Limb (tissue), 2 donors: ENCODE measurements at regions not wholly inside any gene's neighbourhood (a gene's known extent, or its start where the extent isn't known, plus 50 kb on each side); places are given as distances from the start of the nearest gene placed in this dataset.
"Not testable (repeated sequence)": the region's sequence is repeated elsewhere in the genome, so short reads cannot be mapped to it uniquely, and the experiment has no call there.

Source experiments
- DNase-seq, 2 donors: peaks; one replicate each; pipeline ENCODE4 v3.0.0-alpha.2; 2016; ENCODE audit errors: extremely low spot score in 2 of 2

DNA sequence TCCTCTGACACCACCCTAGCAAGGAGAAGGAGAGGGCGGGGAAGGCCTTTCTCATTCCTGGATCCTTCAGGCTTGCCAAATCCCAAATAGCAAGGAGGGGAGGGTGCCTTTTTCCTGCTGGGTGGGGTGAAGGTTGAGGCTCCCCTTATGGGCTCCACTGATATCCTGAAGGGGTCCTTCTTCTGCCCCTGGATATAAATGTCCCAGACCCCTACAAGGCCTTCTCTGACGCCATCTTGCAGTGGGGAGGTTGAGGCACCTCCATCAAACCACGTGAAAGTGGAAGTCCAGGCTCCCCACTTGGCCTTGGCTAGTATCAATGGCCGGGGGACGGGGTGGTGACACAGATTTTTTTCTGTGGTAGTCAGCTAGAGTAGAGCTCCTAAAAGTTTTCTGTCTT lies 371.3 kb downstream of the GLRX3 start:
- DNase-seq: no peak

DNA sequence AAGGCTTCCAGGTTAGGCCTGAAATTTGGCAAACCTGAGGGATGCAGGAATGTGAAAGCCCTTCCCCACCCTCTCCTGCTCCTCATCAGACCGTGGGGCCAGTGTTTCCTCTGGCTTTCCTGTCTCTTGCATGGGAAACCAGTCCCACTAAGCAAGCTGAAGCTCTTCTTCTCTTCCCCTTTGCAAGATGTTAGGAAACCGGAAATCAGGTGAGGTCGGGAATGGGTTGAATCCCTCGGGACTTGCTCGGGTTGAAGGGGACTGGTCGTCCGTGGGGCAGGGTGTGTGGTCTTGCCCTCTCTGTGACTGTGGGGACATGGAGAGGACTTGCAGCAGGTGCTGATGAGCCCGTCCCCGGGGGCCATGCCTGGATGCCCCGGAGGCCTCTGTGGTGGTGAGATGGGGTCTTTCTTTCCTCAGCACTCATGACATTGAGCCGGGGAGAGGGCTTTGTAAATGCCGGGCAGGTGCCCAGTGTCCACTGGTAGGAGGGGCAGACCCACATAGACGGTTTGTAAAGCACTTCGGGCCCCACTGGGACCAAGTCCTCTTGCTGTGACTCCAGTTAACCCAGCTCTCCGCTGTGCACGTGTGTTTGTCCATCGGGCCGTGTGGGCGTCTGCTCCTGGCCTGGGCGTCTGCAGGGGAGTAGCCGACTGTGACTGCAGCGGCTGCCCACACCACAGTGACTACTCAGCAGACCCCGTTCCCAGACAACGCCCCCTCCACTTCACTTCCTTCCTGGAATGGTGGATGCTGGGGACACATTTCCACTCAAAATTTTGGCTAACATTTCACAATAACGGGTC lies 373.9 kb downstream of the GLRX3 start:
- no peak for DNase-seq

DNA sequence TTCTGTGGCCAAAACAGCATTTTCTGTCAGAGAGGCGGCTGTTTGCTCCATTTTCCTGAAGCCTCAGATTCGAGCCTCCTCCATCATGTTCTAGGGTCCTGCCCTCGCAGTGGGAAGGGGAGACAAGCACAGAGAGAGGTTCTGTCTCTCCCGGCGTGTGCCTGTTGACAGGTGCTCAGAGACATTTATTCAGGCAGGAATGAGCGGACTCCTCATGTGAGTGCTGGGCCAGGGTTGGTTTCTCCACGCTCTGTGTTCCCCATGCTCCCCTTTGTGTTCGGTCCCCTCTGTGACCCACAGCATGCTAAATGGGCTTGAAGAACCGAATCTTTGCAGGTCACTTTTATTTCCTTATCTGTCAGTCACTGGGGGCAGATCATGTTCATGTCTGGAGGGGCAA lies 374.6 kb downstream of the GLRX3 start:
- DNase-seq: no peak

DNA sequence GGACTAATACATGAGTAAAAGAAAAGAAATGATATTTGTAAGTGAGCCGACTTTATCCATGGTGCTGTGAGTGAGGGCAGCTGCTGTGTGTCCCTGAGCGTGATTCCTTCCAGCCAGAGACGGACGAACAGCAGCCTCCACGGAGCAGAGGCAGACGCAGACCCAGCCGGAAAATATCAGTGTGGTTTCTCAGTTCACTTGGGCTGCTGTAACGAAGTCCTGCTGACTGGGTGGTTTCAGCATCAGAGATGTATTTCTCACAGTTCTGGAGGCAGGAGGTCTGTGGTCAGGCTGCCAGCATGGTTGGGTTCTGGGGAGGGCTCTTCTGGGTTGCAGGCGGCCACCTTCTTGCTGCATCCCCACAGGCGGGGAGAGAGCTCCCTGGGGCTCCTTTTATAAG lies 375.6 kb downstream of the GLRX3 start:
- no peak for DNase-seq

DNA sequence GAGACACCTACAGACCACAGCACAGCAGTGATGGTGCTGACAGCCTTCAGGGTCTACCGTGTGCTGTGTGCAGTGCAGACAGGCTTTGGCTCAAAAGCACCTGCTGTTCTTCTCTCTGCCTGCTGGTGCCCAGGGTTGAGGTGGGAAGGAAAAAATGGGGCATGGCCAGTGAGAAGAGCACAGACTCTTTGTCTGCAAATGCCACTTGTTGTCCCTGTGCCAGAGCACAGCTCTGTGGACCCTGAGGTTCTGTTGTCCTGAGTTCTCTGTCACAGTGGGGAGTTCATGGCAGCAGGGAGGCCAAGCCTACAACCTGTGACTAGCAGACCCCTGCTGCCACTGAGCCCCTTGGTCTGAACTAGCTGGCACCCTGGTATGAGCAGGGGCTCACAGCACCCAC lies 376.7 kb downstream of the GLRX3 start:
- DNase-seq: no peak

DNA sequence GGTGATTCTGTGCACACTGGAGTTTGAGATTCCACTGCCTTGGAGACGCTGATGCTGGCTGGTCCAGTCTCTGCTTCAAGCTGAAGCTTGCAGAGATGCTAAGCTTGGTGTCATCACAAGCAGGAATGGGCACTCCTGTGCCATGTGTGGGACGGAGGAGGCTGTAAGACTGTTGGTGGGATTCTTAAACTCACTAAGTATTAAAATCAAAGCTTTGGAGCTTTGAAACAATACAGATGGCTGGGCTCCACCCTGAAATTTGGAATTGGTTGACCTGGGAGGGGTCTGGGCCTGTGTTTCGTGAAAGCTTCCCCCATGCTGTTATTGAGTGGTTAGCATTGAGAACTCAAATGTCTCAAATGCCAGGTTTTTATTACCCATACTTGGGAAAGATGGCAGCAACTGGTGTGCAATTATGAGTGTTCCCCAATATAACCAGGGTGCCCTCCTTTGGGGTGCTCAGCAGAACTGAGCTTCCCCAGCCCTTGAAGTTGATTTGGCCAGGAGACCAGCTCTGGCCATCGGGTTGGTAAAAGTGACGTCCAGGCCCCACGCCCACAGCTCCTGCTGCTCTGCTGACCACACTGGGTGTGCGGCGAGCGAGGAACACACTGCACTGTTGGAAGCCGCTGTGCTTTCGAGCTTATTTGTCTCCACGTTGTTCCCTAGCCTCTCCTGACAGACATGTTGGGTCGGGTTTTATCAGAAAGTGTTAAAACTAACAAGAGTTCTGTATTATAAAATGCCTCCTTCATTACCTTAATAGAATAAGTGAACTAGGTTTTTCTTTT lies 377.7 kb downstream of the GLRX3 start:
- no peak for DNase-seq

DNA sequence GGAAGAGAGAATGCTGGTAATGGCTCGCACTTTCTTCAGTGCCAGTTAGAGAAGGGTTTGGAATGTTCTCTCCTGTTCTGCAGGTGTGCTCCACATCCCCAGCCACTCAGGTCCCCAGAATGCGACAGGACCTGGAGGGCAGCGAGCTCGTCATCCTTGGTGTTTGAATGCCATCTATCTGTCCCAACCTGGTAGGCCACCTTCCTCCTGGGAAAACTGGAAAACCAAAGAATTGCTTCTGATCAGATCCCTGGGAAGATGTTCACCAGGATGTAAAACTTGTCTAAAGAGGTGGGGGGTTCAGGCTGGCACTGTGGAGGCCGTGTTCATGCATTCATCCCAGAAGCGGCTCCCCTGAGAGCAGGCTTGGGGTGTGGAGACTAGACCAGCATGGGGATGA lies 379.5 kb downstream of the GLRX3 start:
- no peak for DNase-seq

DNA sequence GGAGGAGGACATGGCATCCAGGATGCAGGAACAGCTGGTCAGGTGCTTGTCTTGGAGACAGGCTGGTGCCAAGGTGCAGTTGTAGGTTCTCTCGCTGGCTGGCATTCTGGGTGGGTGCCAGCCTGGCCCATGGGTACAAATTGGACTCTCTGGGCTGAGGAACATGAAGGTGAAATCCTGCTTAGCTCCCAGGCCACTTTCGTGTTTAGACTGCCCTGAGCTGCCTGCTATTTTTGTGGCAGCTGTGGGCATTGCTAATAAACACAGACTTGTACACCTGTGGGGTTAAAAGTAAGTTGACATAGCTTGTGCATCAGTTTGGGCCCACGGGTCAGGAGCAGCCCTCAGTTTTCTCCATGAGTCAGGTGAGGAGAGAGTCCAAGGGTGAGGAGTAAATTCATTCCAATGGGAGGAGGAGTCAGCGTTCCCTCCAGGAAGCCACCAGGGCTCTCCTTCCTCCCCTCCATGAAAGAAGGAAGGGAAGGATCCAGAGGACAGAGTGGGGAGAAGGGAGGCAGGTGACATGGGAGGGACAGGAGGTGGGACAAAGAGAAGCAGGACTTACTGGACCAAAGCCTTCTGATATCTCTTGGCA lies 380.0 kb downstream of the GLRX3 start:
- no peak for DNase-seq

DNA sequence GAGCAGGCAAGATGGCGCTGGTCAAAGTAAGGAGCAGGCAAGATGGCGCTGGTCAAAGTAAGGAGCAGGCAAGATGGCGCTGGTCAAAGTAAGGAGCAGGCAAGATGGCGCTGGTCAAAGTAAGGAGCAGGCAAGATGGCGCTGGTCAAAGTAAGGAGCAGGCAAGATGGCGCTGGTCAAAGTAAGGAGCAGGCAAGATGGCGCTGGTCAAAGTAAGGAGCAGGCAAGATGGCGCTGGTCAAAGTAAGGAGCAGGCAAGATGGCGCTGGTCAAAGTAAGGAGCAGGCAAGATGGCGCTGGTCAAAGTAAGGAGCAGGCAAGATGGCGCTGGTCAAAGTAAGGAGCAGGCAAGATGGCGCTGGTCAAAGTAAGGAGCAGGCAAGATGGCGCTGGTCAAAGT lies 382.7 kb downstream of the GLRX3 start:
- DNase-seq: not testable (repeated sequence)

DNA sequence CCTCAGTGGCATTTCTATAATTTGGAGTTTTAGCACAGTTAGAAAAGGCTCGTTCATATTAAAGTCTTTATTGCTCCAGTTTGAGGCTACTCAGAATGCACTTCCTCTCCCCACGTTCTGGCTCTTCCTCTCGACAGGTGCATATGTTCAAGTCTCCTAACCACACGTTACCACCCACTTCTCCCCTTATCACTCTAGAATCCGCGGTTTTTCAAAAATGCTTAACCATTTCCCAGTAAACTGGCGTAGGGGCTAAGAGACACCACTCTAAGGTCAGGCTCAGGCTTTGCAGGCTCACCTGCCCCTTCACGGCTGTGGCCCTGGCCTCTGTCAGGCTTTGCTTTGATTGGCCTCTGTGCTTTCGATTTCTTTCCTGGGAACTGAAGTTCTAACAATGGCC lies 383.6 kb downstream of the GLRX3 start:
- no peak for DNase-seq

DNA sequence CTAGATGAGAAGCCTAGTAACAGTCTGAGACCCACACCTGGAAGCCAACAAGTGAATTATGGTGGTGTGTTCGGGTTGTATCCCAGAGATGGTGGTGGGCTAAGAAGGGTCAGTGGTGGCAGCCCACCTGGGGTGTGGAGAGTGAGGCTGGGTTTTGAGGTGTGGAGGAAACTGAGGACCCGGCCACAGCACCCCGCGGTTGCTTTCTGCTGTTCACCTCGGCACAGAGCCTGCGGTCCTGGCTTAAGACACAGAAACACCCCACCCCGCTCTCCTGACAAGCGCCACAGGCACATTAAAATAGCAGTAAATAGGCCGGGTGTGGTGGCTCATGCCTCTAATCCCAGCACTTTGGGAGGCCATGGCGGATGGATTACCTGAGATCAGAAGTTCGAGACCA lies 395.1 kb downstream of the GLRX3 start:
- no peak for DNase-seq

DNA sequence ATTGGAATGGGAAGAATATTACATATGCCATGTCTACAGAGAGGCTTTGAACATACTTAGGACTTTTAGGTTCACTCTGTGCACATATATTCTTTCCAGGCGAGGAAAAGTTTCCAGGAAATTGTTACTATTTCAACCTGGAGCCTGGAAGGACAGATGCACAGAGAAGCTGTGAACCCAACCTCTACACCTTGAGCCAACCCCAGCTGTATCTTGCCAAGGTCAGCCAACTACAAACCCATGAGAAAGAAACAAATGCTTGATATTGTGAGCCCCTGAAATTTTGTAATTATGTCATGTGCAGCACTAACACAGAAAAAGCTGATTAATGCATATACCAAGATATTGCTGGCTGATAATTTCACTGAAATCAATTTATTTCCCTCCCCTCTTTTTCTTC lies 404.9 kb downstream of the GLRX3 start:
- DNase-seq: no peak

DNA sequence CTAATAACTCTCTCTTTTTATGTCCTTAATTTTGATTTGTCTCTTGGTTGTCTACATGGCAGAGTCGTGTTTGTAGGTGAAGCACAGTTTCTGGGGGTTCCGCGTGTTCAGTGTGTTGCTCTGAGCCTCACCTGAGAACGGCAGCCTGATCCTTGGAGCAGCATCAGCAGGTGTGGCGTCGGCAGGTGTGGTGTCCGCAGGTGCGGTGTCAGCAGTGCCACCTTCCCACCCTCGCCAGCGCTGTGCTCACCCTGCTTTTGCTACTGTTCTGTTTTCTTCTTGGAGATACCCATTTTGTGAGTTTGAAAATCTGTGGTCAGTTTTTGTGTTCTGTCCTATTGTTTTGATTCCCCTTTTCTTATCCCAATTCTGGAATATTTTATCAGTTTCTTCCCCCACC lies 406.6 kb downstream of the GLRX3 start:
- DNase-seq: no peak

DNA sequence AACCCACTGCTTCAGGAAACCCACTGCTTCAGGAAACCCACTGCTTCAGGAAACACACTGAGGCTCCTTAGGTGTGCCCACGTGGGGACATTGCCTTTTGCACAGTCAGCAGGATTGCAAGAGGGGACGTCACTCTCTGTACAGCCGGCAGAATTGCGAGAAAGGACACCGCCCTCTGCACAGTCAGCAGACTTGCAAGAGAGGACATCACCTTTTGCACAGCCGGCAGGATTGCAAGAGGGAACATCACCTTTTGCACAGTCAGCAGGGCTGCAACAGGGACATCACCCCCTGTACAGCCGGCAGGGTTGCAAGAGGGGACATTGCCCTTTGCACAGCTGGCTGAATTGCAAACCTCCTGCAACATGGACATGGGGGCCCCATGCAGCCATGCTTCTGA lies 407.6 kb downstream of the GLRX3 start:
- no peak for DNase-seq

DNA sequence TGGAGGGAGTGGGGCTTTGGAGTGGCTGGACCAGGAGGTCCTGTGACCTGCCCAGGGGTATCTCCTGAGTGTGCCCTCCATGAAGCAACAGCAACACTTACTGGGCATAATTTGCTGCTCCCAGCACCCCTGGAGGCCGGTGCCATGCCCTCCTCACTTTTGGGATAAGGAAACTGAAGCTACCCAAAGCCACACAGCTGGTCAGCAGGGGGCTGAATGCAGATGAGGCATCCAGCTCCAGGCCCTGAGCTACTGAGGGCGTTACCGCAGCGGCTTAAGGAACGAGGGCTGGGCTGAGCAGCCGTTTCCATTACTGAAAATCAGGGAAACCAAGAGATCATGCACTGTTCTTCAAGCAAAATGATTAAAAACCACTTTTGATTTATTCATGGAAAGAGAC lies 408.9 kb downstream of the GLRX3 start:
- no peak for DNase-seq

DNA sequence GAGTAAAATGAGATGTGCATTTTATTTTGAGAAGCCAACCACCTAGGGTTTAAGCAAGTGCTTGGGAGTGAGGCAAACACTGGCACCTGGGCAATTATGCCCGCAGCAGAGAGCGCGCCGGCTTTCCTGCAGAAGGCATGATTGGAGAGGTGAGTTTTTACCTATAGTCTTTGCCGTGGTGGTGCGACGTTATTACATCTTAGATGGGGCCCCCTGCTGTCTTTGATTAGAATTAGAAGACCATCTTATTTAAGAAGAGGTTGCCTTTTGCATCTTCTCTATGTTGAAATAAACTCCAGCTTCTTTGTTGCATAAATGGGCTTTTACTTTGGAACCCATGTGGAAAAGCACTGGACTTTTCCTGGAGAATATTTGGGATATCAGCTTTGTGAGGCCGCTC lies 409.5 kb downstream of the GLRX3 start:
- DNase-seq: no peak

DNA sequence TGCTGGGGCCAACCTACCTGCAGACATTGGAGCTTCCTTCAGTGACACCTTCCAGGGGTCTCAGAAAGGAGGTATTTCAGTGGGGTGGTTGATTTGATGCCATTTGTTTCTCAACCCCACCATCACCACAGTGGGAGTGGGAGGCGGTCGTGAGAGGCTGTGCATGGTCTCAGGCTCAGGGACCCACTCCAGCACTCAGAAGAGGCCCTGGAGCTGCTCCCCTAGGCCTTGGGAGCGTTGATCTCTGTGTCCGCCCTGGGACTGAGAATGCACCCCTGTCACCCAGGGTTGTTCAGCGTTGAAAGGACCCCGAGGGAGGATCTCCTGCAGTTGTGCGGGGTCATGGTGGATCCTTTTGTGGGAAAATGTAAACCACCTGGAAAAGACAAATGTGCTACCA lies 410.6 kb downstream of the GLRX3 start:
- DNase-seq: no peak

DNA sequence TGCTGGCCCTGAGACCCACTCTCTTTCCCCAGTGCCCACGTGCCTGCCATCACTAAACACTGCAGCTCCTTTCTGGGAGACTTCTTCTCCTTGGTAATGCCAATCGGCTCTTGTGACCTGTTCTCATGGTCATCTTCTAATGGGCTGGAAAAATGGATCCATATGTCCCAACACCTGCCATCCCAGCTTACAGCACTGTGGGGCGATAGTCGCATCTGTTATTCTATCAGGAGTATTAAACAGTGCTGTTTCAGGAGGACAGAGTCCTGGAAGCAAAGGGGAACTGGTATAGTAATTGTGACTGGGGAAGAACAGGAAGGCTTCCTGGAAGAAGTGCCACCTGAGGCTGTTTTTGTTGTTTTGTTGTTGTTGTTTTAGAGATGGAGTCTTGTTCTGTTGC lies 411.2 kb downstream of the GLRX3 start:
- DNase-seq: no peak

DNA sequence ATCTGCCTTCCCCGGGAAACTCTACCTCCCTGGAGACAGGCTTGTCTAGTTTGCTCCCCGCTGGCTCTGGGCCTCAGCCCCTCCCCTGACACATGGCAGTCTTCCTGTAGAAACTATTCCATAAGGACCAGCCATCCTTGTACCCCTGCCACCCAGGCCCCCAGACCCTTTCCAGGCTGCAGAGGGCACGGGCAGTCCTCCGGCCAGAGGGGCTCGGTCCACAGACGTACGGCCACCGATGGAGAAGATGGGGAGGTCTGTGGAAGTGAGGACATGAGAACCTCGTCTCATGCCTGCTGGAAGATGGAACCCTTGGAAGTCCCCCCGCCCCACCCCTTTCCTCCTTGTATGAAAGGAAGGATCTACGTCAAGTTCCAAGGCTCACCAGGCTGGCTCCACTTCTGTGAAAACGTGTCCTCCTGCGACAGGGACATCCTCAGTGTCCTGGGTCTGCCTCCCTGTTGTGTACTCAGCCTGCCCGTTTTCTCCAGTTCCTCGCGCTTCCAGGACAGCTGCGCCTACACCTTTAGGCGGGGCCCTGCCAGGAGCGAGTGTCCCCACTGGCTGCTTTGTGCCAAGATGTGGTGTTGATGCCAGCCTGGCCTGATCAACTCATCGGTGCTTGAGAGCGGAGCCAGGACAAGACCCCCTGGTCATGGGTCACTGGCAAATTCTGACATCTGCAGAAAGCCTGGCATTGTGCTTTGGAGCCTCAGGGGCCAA lies 414.9 kb downstream of the GLRX3 start:
- no peak for DNase-seq

DNA sequence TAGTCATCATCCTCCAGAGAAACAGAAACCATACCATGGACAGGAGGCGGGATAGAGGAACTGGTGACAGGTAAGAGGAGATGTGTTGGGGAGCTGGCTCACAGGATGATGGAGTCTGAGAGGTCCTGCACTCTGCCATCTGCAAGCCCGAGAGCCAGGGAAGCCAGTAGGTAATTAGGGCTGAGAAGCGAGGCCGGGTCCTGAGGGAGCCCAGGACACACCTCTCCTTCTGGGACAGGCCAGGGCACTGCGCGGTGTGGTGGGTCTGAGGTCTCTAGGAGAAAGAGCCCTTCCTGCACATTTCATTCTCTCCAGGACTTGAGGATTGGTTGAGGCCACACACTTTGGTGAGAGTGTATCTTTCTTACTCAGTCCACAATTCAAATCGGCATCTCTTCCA lies 415.5 kb downstream of the GLRX3 start:
- no peak for DNase-seq

DNA sequence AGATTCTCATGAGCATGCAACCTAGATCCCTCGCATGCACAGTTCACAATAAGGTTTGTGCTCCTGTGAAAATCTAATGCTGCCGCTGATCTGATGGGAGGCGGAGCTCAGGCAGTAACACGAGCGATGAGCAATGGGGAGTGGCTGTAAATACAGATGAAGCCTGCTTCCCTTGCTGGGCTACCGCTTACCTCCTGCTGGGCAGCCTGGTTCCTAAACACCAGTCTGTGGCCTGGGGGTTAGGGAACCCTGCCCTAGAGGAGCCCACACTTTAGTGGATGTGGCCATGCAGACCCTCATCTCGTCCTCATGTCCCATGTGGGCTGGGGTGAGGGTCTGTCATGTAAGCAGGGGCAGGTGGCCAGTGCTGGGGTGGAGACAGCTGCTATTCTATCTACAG lies 417.6 kb downstream of the GLRX3 start:
- no peak for DNase-seq
